Tibial artery (tissue), 4 donors: ENCODE measurements at regions not wholly inside any gene's neighbourhood (a gene's known extent, or its start where the extent isn't known, plus 50 kb on each side); places are given as distances from the start of the nearest gene placed in this dataset.

Source experiments
- DNase-seq, 2 donors: peaks; one replicate each; pipeline ENCODE4 v3.0.0-alpha.2; 2019
- H3K27ac ChIP-seq, 2 donors: fragments of 200-600 bp; sonication (generic) in 1 of 2; 1 replicate in 1 of 2; 2 replicates in 1 of 2; pipeline ENCODE4 v1.5.1; 2018 to 2019; ENCODE audit warnings: mild to moderate bottlenecking in 1 of 2
- H3K27me3 ChIP-seq, 2 donors: fragments of 200-600 bp; sonication (generic) in 1 of 2; one replicate each; pipeline versions ENCODE4 v1.5.1 to v1.6.0; 2016 to 2019
- H3K36me3 ChIP-seq, 3 donors: fragments of 200-600 bp; sonication (generic) in 2 of 3; one replicate each; pipeline ENCODE4 v1.5.1; 2016 to 2019; ENCODE audit warnings: mild to moderate bottlenecking in 2 of 3
- H3K4me1 ChIP-seq, 4 donors: fragments of 200-600 bp; sonication (generic) in 2 of 4; 1 replicate in 3 of 4; 2 replicates in 1 of 4; pipeline ENCODE4 v1.5.1; 2016 to 2019
- H3K4me3 ChIP-seq, 2 donors: fragments of 200-600 bp; sonication (generic) in 1 of 2; 1 replicate in 1 of 2; 2 replicates in 1 of 2; pipeline ENCODE4 v1.5.1; 2018 to 2019; ENCODE audit warnings: mild to moderate bottlenecking in 2 of 2
- H3K9me3 ChIP-seq, 3 donors: fragments of 200-600 bp; sonication (generic) in 1 of 3; one replicate each; pipeline ENCODE4 v1.5.1; 2016 to 2019
- intact Hi-C: fragments of 100-400 bp; cut with DNase I; formaldehyde crosslinking; loops from one replicate; pipeline ENCODE4 v1.15.0; 2023; ENCODE audit warnings: low total_unique reads
- TF ChIP-seq, protein P1 (sequence below), 2 experiments: fragments of 200-600 bp in 1 of 2; fragments of 450-650 bp in 1 of 2; IDR thresholded peaks; one replicate each; pipeline ENCODE4 v1.5.1; 2017 to 2019; ENCODE audit warnings: antibody characterized with exemption in 2 of 2, mild to moderate bottlenecking in 1 of 2, moderate library complexity in 1 of 2

DNA sequence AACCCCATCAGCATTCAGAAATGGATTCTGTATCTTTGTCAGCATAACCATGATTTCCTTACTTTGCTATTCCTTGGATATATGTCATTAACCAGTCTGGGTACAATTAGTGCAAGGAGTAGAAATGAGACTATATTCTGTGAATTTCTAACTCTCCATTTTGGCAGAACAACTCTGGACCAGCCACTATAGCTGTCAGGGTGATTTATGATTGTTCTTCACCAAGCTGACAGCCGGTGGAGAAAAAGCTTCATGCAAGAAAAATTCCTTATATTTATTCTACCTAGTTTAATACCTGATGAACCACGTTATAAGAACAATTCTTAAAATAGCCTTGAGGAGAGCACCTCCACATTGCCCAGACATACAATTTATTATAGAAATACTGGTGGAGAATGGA is 431.2 kb upstream of the TCF4 start:
- intact Hi-C loops = no loop called here
- TF ChIP-seq, protein P1, sequence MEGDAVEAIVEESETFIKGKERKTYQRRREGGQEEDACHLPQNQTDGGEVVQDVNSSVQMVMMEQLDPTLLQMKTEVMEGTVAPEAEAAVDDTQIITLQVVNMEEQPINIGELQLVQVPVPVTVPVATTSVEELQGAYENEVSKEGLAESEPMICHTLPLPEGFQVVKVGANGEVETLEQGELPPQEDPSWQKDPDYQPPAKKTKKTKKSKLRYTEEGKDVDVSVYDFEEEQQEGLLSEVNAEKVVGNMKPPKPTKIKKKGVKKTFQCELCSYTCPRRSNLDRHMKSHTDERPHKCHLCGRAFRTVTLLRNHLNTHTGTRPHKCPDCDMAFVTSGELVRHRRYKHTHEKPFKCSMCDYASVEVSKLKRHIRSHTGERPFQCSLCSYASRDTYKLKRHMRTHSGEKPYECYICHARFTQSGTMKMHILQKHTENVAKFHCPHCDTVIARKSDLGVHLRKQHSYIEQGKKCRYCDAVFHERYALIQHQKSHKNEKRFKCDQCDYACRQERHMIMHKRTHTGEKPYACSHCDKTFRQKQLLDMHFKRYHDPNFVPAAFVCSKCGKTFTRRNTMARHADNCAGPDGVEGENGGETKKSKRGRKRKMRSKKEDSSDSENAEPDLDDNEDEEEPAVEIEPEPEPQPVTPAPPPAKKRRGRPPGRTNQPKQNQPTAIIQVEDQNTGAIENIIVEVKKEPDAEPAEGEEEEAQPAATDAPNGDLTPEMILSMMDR (IDR thresholded peaks at IDR 0.05) = no peak
- no peak overlapping the region for H3K4me3 ChIP-seq
- H3K36me3 ChIP-seq = no peaks in the 10 kb centered on the region
- H3K27ac ChIP-seq = no peak overlapping the region
- DNase-seq = no peak
- H3K4me1 ChIP-seq = no peaks in the 10 kb centered on the region
- H3K27me3 ChIP-seq = no peaks in the 10 kb centered on the region
- no peaks in the 10 kb centered on the region for H3K9me3 ChIP-seq

DNA sequence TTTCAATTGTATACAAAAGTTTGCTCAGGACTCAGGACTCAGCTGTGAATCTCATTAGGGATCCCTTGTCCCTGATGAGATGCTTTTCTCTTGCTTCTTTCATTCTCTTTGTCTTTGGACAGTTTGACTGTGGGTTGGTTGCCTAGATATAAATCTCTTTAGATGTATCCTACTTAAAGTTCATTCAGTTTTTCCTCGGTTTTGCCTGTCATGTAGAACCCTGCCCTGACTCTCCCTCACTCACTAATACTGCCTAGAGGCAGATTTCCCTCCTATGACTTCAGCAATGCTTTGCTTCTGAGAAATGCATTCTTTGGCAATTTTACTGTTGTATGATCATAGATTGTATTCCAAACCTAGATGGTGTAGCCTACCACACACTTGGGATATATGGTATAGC is 421.4 kb upstream of the TCF4 start:
- Histone ChIP-seq H3K27ac (no peak overlapping the region), H3K4me3 (no peak overlapping the region), H3K27me3 (no peaks in the 10 kb centered on the region), H3K36me3 (no peaks in the 10 kb centered on the region), H3K4me1 (no peaks in the 10 kb centered on the region), H3K9me3 (peaks cover 0 to 5% (median 0%) of the 10 kb centered on the region in 3 donors)
- TF ChIP-seq, protein P1 (IDR thresholded peaks at IDR 0.05) = no peak
- DNase-seq = no peak
- intact Hi-C loops = no loop called here

DNA sequence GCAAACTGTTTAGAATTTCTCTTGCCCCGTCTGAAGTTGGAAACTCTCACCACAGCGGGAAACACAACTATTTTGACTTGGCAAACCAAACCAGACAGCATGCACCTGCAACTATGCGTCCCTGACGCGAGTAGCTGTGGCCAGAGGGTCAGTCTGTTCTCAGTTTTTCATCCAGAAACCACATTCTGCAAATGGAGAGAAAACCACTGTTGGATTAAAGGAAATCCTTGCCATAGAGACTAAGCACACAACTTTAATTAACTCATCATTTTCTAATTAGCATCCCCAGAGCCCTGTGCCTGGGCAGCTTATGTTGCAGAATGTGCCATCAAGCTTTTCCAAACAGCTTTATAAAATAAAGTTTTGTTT is 415.7 kb upstream of the TCF4 start:
- intact Hi-C loops = no loop called here
- no peaks in the 10 kb centered on the region for H3K36me3 ChIP-seq
- H3K4me3 ChIP-seq = no peak overlapping the region
- no peaks in the 10 kb centered on the region for H3K9me3 ChIP-seq
- no peak for DNase-seq
- no peak overlapping the region for H3K27ac ChIP-seq
- H3K27me3 ChIP-seq = no peaks in the 10 kb centered on the region
- TF ChIP-seq, protein P1 (IDR thresholded peaks at IDR 0.05) = no peak
- no peaks in the 10 kb centered on the region for H3K4me1 ChIP-seq

GRCh38 chr18:56003009-56003719 is 415.2 kb upstream of the TCF4 start:
- DNase-seq = no peak
- intact Hi-C loops = no loop called here
- H3K9me3 ChIP-seq = no peaks in the 10 kb centered on the region
- peaks cover 0 to 2% (median 1%) of the 10 kb centered on the region in 4 donors for H3K4me1 ChIP-seq
- no peaks in the 10 kb centered on the region for H3K36me3 ChIP-seq
- TF ChIP-seq, protein P1 (IDR thresholded peaks at IDR 0.05) = no peak
- H3K4me3 ChIP-seq = no peak overlapping the region
- H3K27me3 ChIP-seq = no peaks in the 10 kb centered on the region
- H3K27ac ChIP-seq = no peak overlapping the region

DNA sequence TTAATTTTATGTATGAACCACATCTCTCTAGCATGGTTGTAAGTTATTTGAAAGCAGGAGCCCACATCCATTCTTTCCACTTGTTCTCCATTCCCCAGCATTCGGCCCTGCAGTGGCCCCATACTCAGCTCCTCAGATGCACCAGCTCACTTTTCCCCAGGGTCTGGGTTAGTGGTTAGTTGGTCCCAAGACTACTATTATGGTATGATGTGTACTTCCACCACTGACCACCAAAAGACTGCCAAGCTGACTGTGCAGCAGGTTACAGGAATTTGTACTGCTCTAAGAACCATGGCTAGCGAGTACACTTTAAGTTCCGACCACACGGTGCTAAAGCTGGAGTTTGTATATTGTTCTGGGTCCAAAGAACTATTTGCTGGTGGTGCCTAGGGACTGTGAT is 413.6 kb upstream of the TCF4 start:
- Histone ChIP-seq H3K4me1 (peaks cover 0 to 8% (median 4%) of the 10 kb centered on the region in 4 donors), H3K9me3 (no peaks in the 10 kb centered on the region), H3K4me3 (no peak overlapping the region), H3K36me3 (no peaks in the 10 kb centered on the region), H3K27me3 (no peaks in the 10 kb centered on the region), H3K27ac (no peak overlapping the region)
- intact Hi-C loops = no loop called here
- TF ChIP-seq, protein P1 (IDR thresholded peaks at IDR 0.05) = no peak
- no peak for DNase-seq

GRCh38 chr18:56000041-56000440 is 412.0 kb upstream of the TCF4 start:
- TF ChIP-seq, protein P1 (IDR thresholded peaks at IDR 0.05) = no peak
- peaks cover 0 to 8% (median 4%) of the 10 kb centered on the region in 4 donors for H3K4me1 ChIP-seq

More at GRCh38 chr18:56000041-56000440, 412.0 kb upstream of the TCF4 start:
- Histone ChIP-seq H3K9me3 (no peaks in the 10 kb centered on the region), H3K4me3 (no peak overlapping the region), H3K27ac (no peak overlapping the region), H3K27me3 (no peaks in the 10 kb centered on the region), H3K36me3 (no peaks in the 10 kb centered on the region)
- intact Hi-C loops = no loop called here
- DNase-seq = no peak
